Fibroblast of skin of right biceps (primary cell): ENCODE measurements at regions not wholly inside any gene's neighbourhood (a gene's known extent, or its start where the extent isn't known, plus 50 kb on each side); places are given as distances from the start of the nearest gene placed in this dataset.
"Not testable (repeated sequence)": the region's sequence is repeated elsewhere in the genome, so short reads cannot be mapped to it uniquely, and the experiment has no call there.

Experiments
- DNase-seq: peaks from one replicate; pipeline ENCODE4 v3.0.0-alpha.2; 2013

DNA sequence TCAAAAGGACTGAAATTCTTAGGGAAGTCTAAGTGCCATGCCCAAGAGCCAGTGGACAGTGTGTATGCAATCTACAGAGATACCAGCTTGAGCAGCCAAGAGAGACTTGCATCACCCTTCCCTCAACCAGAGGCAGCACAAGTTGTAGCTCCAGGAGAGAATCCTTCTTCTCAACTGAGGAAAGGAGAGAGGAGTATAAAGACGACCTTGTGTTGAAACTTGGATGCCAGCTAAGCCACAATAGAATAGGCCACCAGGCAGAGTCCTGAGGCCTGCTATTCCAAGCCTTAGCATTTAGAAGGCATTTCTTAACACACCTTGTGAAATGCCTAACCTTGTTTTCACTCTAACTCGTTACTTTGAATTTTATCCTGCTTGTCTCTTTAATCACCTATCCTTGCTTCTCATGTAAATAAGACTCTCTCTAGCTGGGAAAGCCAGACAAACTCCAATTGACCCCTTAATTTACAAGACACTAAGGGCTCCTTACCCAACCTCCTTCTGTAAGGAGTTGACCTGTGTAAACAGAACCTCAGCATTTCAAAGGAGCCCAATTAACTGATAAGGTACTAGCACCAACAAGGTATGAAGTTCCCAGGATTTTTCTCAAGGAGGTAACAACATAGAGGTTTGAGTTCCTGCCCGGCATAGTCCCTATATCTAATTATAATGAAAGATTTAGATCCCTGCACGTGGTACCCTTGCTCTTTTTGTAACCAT is 738.8 kb downstream of the AMY1C start:
- DNase-seq, result no peak

DNA sequence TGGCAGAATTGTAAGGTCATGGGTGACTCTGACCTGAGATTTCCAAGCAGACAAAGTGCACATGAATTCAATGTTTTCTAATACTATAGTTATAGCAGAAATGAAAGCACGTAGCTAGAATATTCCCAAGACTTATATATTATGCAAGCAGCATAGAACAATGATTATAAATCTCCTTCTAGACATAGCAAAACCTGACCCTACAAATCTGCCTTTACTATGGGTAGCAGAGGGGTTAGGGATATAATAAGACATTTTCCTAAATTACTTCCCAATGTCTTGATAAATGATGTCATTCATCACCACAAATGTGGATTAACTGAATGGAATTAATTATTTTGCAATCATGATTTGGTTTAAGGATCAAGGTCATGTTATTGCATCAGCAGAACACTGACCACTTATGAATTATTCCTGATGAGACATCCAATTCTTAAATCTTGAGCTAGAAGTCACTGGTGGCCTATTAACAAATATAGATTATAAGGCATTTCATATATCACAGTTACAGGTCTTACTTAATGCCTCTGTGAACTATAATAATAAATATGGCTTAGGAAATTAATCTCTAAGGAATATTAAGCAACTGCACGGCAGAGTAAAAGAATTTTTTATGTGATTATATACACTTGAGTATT is 776.6 kb downstream of the AMY1C start:
- DNase-seq, result no peak

- DNase-seq, result no peak
These were observed 782.3 kb downstream of the AMY1C start for GRCh38 chr1:104531990-104532389.

DNA sequence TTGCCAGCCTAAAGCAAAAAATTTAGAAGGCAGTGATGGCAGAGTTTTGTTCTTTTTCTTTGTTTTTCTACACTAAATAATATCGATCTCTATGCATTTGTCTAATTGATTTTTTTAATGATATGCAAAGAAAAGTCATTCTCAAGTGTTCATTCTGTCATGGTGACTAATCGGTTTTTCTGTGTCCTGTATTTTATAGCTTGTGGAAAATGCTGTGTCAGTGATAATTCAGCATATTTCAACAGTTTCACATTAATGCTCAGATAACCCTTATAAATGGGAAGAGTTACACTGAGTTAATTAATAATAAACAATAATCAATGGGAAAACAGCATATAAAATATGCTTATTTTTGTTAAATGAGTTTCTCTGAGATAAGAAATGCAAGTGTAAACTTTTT is 824.9 kb downstream of the AMY1C start:
- no peak for DNase-seq

GRCh38 chr1:104592926-104593325 is 843.2 kb downstream of the AMY1C start:
- DNase-seq, result no peak

- DNase-seq, result no peak
These were observed 843.9 kb downstream of the AMY1C start for GRCh38 chr1:104593413-104594187.

- DNase-seq, result no peak
These were observed 867.8 kb downstream of the AMY1C start for GRCh38 chr1:104617474-104617873.

- DNase-seq, result no peak
These were observed 871.5 kb downstream of the AMY1C start for GRCh38 chr1:104621221-104621620.

GRCh38 chr1:104624538-104624937 is 874.8 kb downstream of the AMY1C start:
- DNase-seq, result no peak

DNA sequence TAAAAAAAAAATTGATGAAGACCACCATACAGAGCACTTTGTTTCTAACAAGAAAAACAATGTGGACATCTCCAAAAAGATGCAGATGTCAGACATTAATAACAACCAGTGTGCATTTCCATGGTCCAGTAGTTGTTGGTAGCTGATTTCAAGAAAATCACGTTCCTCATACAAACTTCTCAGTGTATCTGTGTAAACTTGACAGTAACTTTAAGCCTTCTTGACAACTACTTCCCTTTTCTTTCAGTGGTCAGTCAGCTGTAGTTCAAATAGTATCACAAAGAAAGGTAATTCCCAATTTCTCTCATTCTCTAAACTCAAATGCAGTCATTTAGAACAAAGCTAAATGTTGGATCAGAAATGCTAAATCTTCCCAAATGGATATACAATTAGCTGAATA is 879.9 kb downstream of the AMY1C start:
- DNase-seq, result no peak

DNA sequence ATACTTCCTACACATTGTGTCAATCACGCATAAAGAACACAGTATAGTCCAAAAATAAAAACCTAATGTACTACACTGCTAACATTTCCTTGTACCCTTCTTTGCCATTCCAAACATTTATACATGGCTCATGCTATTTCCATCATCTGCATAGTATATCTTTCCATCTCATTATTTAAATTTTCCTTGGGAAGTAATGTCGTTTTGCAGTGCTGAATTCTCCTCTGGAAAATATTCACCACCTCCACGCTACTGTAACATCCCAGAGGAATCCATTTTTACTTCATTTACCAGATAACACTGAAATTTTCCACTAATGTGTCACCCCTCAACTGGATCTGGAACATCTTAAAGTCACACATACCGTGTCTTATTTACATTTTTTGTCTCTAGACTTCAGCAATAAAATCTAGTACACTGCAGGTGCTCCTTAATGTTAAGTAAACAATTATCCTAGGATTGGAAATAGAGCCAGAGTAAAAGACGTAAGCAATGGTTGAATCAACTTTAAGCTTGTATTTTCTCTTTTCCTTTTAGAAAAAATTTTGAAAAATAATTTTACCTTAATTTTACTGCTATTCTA is 881.0 kb downstream of the AMY1C start:
- DNase-seq, result no peak

GRCh38 chr1:104636581-104636980 is 886.9 kb downstream of the AMY1C start:
- DNase-seq, result no peak

GRCh38 chr1:104646233-104646632 is 896.5 kb downstream of the AMY1C start:
- no peak for DNase-seq

GRCh38 chr1:104648269-104648691 is 898.6 kb downstream of the AMY1C start:
- peak; percentile 11 for DNase-seq

- not testable (repeated sequence) for DNase-seq
These were observed 914.7 kb downstream of the AMY1C start for GRCh38 chr1:104664374-104664773.

DNA sequence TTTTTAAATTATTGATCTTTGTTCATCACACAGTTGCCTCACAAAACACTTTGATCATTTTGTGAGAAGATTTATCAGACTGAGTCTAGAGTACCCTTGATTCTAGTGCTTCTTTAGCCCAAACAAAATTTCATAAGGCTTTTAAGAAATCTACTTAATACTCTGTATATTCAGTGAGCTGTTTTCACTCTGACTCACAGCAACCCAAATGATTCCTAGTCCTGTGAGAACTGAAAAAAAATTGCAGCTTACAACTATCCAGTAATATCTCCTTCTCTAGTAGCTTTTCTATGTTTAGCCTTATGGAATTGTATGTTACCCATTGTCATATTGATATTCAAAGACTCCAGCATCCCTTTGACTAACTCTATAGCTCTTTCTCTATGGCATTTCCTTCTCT is 915.6 kb downstream of the AMY1C start:
- no peak for DNase-seq

DNA sequence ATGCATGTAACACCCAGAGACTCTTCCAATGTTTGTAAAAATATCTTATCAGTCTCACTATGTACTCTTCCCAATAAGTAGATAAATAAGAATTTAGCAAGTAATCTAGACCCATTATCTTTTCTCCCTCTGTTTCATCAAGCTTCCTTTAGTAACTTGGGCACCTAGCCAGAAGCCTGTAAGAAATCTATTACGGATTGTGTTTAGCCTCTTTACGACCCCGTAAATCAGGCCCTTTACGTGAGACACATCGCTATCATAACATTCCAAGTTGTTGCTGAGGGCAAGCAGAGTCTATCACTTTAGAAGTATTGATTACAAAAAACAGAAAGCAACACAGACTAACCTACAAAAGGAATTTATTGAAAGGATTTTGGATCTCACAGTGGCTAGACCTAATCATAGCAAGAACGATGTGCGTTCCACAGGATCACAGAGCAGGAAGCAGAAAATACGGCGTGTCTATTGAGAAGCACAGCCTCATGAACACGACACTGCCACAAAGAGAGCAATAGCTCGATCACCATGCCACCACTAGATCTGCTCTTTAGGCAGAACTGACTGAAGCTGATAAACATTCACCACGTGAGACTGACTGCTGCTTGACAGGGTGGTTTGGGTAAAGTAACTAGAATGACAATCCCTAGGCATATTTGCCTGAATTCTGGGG is 922.1 kb downstream of the AMY1C start:
- DNase-seq, result no peak

- no peak for DNase-seq
These were observed 949.7 kb downstream of the AMY1C start for GRCh38 chr1:104699433-104699832.

DNA sequence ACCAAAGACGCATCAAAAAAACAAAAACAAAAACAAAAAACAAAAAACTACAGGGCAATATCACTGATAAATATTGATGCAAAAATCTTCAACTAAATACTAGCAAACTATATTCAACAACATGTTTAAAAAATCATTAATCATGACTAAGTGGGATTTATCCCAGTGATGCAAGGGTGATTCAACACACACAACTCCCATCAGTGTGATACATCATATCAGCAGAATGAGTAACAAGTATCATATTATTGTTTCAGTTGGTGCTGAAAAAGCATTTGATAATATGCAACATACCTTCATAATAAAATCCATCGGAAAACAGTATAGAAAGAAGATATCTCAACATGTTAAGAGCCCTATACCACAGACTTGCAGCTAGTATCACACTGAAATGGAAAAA is 953.0 kb downstream of the AMY1C start:
- DNase-seq, result peak; percentile 30

GRCh38 chr1:104706631-104707147 is 957.0 kb downstream of the AMY1C start:
- DNase-seq, result peak; percentile 0

DNA sequence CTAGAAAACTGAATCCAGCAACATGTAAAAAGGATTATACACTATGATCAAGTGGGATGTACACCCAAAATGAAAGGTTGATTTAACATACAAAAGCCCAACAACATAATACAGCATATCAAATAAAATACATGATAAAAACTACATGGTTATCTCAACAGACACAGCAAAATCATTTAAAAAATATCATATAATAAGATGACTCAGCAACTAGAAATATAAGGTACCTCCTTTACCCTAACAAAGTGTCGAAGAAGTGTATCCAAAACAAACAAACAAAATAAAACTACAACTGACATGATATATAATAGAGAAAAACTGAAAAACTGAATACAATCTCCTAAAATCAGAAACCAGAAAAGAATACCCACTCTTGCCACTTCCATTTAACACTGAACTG is 969.1 kb downstream of the AMY1C start:
- no peak for DNase-seq

DNA sequence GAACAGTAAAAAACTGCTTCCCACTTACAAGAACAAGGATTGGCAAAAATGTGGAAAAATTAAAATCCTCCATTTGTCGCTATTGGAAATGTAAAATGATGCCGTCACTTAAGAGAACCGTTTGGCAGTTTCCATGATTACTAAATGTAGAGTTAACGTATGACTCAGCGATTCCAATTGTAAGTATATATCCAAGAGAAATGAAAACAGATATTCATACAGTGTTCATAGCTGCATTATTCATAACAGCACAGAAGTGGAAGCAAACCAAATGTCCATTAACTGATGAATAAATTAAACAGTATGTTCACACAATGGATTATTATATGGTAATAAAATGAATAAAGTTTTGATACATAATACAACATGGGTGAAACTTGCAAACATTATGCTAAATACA is 971.0 kb downstream of the AMY1C start:
- DNase-seq, result peak; percentile 2

- no peak for DNase-seq
These were observed 977.2 kb downstream of the AMY1C start for GRCh38 chr1:104726917-104727316.
